Neuronal stem cell (in vitro differentiated cells): ENCODE measurements at regions not wholly inside any gene's neighbourhood (a gene's known extent, or its start where the extent isn't known, plus 50 kb on each side); places are given as distances from the start of the nearest gene placed in this dataset.

Source experiments
- DNase-seq: peaks from one replicate; pipeline ENCODE4 v3.0.0-alpha.2; 2013; ENCODE audit warnings: low spot score
- H2AFZ ChIP-seq: one replicate; pipeline ENCODE4 v1.6.1; 2013; ENCODE audit warnings: mild to moderate bottlenecking, low read length, inconsistent platforms
- H2AK5ac ChIP-seq: 2 replicates; pipeline ENCODE4 v1.6.1; 2013; ENCODE audit warnings: low read depth, mild to moderate bottlenecking, inconsistent platforms, low read length, moderate library complexity, mixed read lengths
- H2BK120ac ChIP-seq: 2 replicates; pipeline ENCODE4 v1.6.1; 2013; ENCODE audit warnings: low read depth, mild to moderate bottlenecking, inconsistent platforms, low read length, moderate library complexity, mixed read lengths
- H2BK12ac ChIP-seq: one replicate; pipeline ENCODE4 v1.6.1; 2013; ENCODE audit warnings: low read length, inconsistent platforms
- H2BK15ac ChIP-seq: 2 replicates; pipeline ENCODE4 v1.6.1; 2013; ENCODE audit warnings: mild to moderate bottlenecking, low read length, inconsistent platforms, mixed read lengths
- H2BK5ac ChIP-seq: one replicate; pipeline ENCODE4 v1.6.1; 2013; ENCODE audit warnings: inconsistent platforms, mild to moderate bottlenecking, low read length, moderate library complexity
- H3K14ac ChIP-seq: one replicate; pipeline ENCODE4 v1.6.1; 2013; ENCODE audit warnings: low read length, inconsistent platforms
- H3K18ac ChIP-seq: 2 replicates; pipeline ENCODE4 v1.6.1; 2013; ENCODE audit warnings: low read length, inconsistent platforms
- H3K23ac ChIP-seq: 2 replicates; pipeline ENCODE4 v1.6.1; 2013; ENCODE audit warnings: low read depth, mild to moderate bottlenecking, mixed read lengths, low read length, inconsistent platforms; ENCODE audit not compliant: poor library complexity
- H3K27ac ChIP-seq: replicated peaks from 3 replicates; pipeline ENCODE4 v1.5.1; 2013; ENCODE audit warnings: low read length, inconsistent platforms
- H3K27me3 ChIP-seq, 3 experiments: 2 replicates each; pipeline ENCODE4 v1.6.1; 2013; ENCODE audit warnings: low read length in 3 of 3, mild to moderate bottlenecking in 2 of 3, inconsistent platforms in 1 of 3, low read depth in 1 of 3, mixed read lengths in 1 of 3, moderate library complexity in 1 of 3; ENCODE audit not compliant: control insufficient read depth in 3 of 3, insufficient read depth in 3 of 3
- H3K36me3 ChIP-seq, 2 donors: replicated peaks in 1 of 2; 2 replicates each; pipeline ENCODE4 v1.6.1; 2013; ENCODE audit warnings: low read length in 2 of 2; ENCODE audit not compliant: control insufficient read depth in 2 of 2, insufficient read depth in 2 of 2
- H3K4ac ChIP-seq: 2 replicates; pipeline ENCODE4 v1.6.1; 2013; ENCODE audit warnings: inconsistent platforms, mild to moderate bottlenecking, low read length, moderate library complexity
- H3K4me1 ChIP-seq, 2 donors: 1 replicate in 1 of 2; 2 replicates in 1 of 2; pipeline ENCODE4 v1.6.1; 2013; ENCODE audit warnings: low read length in 2 of 2, low read depth in 1 of 2; ENCODE audit not compliant: control insufficient read depth in 2 of 2, insufficient read depth in 1 of 2
- H3K4me2 ChIP-seq: one replicate; pipeline ENCODE4 v1.6.1; 2013; ENCODE audit warnings: mild to moderate bottlenecking, low read length, inconsistent platforms; ENCODE audit not compliant: insufficient read depth, poor library complexity, severe bottlenecking
- H3K4me3 ChIP-seq, 2 donors: 2 replicates each; pipeline ENCODE4 v1.5.1; 2013; ENCODE audit warnings: low read length in 2 of 2, mild to moderate bottlenecking in 2 of 2, inconsistent platforms in 1 of 2, moderate library complexity in 1 of 2
- H3K79me1 ChIP-seq: one replicate; pipeline ENCODE4 v1.6.1; 2013; ENCODE audit warnings: low read depth, mild to moderate bottlenecking, inconsistent platforms, low read length, moderate library complexity
- H3K9ac ChIP-seq: one replicate; pipeline ENCODE4 v1.6.1; 2013; ENCODE audit warnings: mild to moderate bottlenecking, low read depth, low read length, inconsistent platforms; ENCODE audit not compliant: poor library complexity
- H3K9me3 ChIP-seq, 2 donors: replicated peaks in 1 of 2; 2 replicates each; pipeline versions ENCODE3 to v1.6.1; 2013; ENCODE audit warnings: low read length in 2 of 2, mild to moderate bottlenecking in 2 of 2, inconsistent platforms in 1 of 2, low read depth in 1 of 2, mixed read lengths in 1 of 2, moderate library complexity in 1 of 2; ENCODE audit not compliant: control insufficient read depth in 2 of 2, insufficient read depth in 1 of 2
- H4K8ac ChIP-seq: one replicate; pipeline ENCODE4 v1.6.1; 2013; ENCODE audit warnings: low read depth, mild to moderate bottlenecking, inconsistent platforms, low read length, moderate library complexity
- H4K91ac ChIP-seq: one replicate; pipeline ENCODE4 v1.6.1; 2013; ENCODE audit warnings: low read length, low read depth, mild to moderate bottlenecking, inconsistent platforms; ENCODE audit not compliant: poor library complexity
- WGBS, 2 donors: extraction: QIAGEN DNeasy Blood & Tissue Kit; methylation state at CpG; one replicate each; pipeline ENCODE4 v1.1.7; 2013; ENCODE audit warnings: missing lambda C conversion rate in 2 of 2, mixed read lengths in 1 of 2; ENCODE audit not compliant: insufficient read length in 2 of 2, insufficient replicate concordance in 1 of 2; ENCODE audit errors: extremely low coverage in 2 of 2; 5-methylcytosine and 5-hydroxymethylcytosine counted together

GRCh38 chr7:25893436-25893835 is 258.6 kb upstream of the NFE2L3 start:
- H3K36me3 ChIP-seq: no peaks in the 10 kb centered on the region
- H3K4me3 ChIP-seq: no peak overlapping the region
- peaks cover 0 to 5% of the 10 kb centered on the region in 2 donors for H3K4me1 ChIP-seq

DNA sequence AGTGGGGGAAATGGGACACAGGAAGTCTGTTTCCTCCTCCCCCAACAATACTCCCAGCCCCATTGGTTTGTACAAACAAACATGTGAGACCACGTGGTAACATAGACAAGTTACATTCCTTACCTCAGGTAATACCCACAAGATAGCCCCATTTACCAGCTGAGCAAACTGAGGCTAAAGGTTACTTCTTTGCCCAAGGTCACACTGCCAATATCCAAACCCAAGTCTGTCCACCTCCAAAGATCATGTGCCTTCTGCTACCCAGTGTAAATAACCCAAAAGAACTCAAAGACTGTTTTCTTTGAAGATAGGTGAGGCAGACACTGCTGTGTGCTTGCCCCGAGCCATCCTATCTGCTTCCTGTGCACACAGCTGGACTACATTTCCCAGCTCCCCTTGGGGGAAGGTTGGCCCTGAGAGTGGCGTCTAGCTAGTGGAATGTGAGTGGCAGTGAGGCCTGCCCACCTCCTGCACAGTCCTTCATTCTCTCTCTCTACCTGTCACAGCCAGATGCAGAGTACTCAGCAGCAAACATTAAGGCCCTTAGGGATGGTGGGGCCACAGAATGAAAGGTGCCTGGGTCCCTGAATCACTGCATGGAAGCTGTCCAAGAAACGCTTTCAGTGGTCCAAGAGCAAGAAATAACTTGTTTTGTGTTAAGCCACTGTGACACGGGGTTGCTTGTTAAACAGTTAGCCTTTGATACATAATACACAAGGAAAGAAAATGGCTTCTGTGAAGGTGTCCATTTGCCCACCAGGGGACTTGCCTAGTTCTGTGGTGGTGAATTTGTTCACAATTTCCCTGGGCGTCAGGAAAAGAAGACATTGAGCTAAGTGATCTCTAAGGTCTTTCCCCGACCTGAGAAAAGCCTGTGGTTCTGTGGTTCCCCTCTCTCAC is 257.7 kb upstream of the NFE2L3 start:
- Histone ChIP-seq H3K4me2 (no peak overlapping the region), H4K8ac (no peak overlapping the region), H3K4me3 (no peak overlapping the region), H2BK15ac (no peak overlapping the region), H2BK12ac (no peak overlapping the region), H2BK5ac (no peak overlapping the region), H2AK5ac (no peak overlapping the region), H3K27ac (no peak overlapping the region), H3K23ac (no peak overlapping the region), H3K9me3 (no peaks in the 10 kb centered on the region), H3K18ac (no peak overlapping the region), H2BK120ac (no peak overlapping the region), H3K27me3 (peaks cover 0 to 62% (median 0%) of the 10 kb centered on the region in 3 experiments), H3K4me1 (peaks cover 0 to 5% of the 10 kb centered on the region in 2 donors), H2AFZ (peak overlapping the region; percentile 78), H3K4ac (no peak overlapping the region), H3K14ac (no peak overlapping the region), H3K79me1 (no peaks in the 10 kb centered on the region), H4K91ac (no peak overlapping the region), H3K36me3 (no peaks in the 10 kb centered on the region), H3K9ac (no peak overlapping the region)
- DNase-seq: no peak
- no CpG with 5 or more reads among the region's 7 CpGs for WGBS, 2 donors

More at GRCh38 chr7:25893436-25893835, 258.6 kb upstream of the NFE2L3 start:
- Histone ChIP-seq H3K9me3 (no peaks in the 10 kb centered on the region), H4K91ac (no peak overlapping the region), H2AK5ac (no peak overlapping the region), H2BK5ac (no peak overlapping the region), H2BK12ac (no peak overlapping the region), H3K9ac (no peak overlapping the region), H3K27ac (no peak overlapping the region), H3K4ac (no peak overlapping the region), H3K14ac (no peak overlapping the region), H2AFZ (peak overlapping the region; percentile 85), H2BK120ac (no peak overlapping the region), H3K18ac (no peak overlapping the region), H3K4me2 (no peak overlapping the region), H4K8ac (no peak overlapping the region), H3K79me1 (no peaks in the 10 kb centered on the region), H2BK15ac (no peak overlapping the region), H3K23ac (no peak overlapping the region), H3K27me3 (peaks cover 0 to 64% (median 0%) of the 10 kb centered on the region in 3 experiments)
- no CpG with 5 or more reads among the region's 1 CpG for WGBS, 2 donors
- DNase-seq: no peak

GRCh38 chr7:25894902-25895791 is 256.9 kb upstream of the NFE2L3 start:
- Histone ChIP-seq H4K8ac (no peak overlapping the region), H2BK12ac (no peak overlapping the region), H3K14ac (no peak overlapping the region), H3K4me1 (peaks cover 0 to 5% of the 10 kb centered on the region in 2 donors), H3K4ac (no peak overlapping the region), H3K4me3 (peak overlapping the region in 1 of 2 donors; percentile 64), H3K79me1 (no peaks in the 10 kb centered on the region), H2BK120ac (no peak overlapping the region), H3K36me3 (no peaks in the 10 kb centered on the region), H3K18ac (peak overlapping the region; percentile 25), H4K91ac (no peak overlapping the region), H3K4me2 (peak overlapping the region; percentile 71), H3K27ac (no peak overlapping the region), H2AFZ (peak overlapping the region; percentile 78), H2BK15ac (no peak overlapping the region), H2BK5ac (no peak overlapping the region), H3K27me3 (peaks cover 0 to 53% (median 0%) of the 10 kb centered on the region in 3 experiments), H3K23ac (no peak overlapping the region), H2AK5ac (no peak overlapping the region), H3K9me3 (no peaks in the 10 kb centered on the region), H3K9ac (no peak overlapping the region)
- peak; percentile 51 for DNase-seq
- WGBS, 2 donors: no CpG with 5 or more reads among the region's 30 CpGs

GRCh38 chr7:25895792-25896171 is 256.2 kb upstream of the NFE2L3 start:
- H3K4me3 ChIP-seq: no peak overlapping the region
- no peak overlapping the region for H4K91ac ChIP-seq
- H2AK5ac ChIP-seq: no peak overlapping the region
- H2BK5ac ChIP-seq: no peak overlapping the region
- peaks cover 0 to 56% (median 0%) of the 10 kb centered on the region in 3 experiments for H3K27me3 ChIP-seq
- peak overlapping the region; percentile 71 for H3K4me2 ChIP-seq
- no peak overlapping the region for H2BK15ac ChIP-seq
- WGBS, 2 donors: no CpG with 5 or more reads among the region's 6 CpGs
- H3K79me1 ChIP-seq: no peaks in the 10 kb centered on the region
- no peak overlapping the region for H2BK120ac ChIP-seq
- H3K36me3 ChIP-seq: no peaks in the 10 kb centered on the region
- no peak overlapping the region for H3K27ac ChIP-seq
- no peak for DNase-seq
- no peaks in the 10 kb centered on the region for H3K9me3 ChIP-seq
- H3K4ac ChIP-seq: no peak overlapping the region
- no peak overlapping the region for H4K8ac ChIP-seq
- H3K9ac ChIP-seq: no peak overlapping the region
- peaks cover 0 to 5% of the 10 kb centered on the region in 2 donors for H3K4me1 ChIP-seq
- H3K18ac ChIP-seq: peak overlapping the region; percentile 25
- H2BK12ac ChIP-seq: no peak overlapping the region
- peak overlapping the region; percentile 78 for H2AFZ ChIP-seq
- no peak overlapping the region for H3K14ac ChIP-seq
- H3K23ac ChIP-seq: no peak overlapping the region
